ENCODE measurements at regions not wholly inside any gene's neighbourhood (a gene's known extent, or its start where the extent isn't known, plus 50 kb on each side); places are given as distances from the start of the nearest gene placed in this dataset.

- H3K4me3 ChIP-seq, result no peak overlapping the region
- H3K4me1 ChIP-seq, result no peaks in the 10 kb centered on the region
- no peaks in the 10 kb centered on the region for H3K36me3 ChIP-seq
- no peaks in the 10 kb centered on the region for H3K9me3 ChIP-seq
- TF ChIP-seq CTCF (IDR thresholded peaks at IDR 0.05), result no peak
- no peak overlapping the region for H3K27ac ChIP-seq
- no peaks in the 10 kb centered on the region for H3K27me3 ChIP-seq
- DNase-seq (ENCODE audit: low spot score), result no peak
Measured at GRCh38 chr5:167472566-167473108, 818.8 kb upstream of the WWC1 start.

GRCh38 chr5:167478188-167478587 is 813.3 kb upstream of the WWC1 start:
- Histone ChIP-seq H3K4me1 (no peaks in the 10 kb centered on the region), H3K27ac (no peak overlapping the region), H3K27me3 (no peaks in the 10 kb centered on the region), H3K36me3 (no peaks in the 10 kb centered on the region), H3K9me3 (no peaks in the 10 kb centered on the region), H3K4me3 (no peak overlapping the region)
- no peak for TF ChIP-seq CTCF (IDR thresholded peaks at IDR 0.05)
- no peak for DNase-seq (ENCODE audit: low spot score)

- Histone ChIP-seq H3K9me3 (no peaks in the 10 kb centered on the region), H3K4me1 (no peaks in the 10 kb centered on the region), H3K27ac (no peak overlapping the region), H3K27me3 (no peaks in the 10 kb centered on the region), H3K36me3 (no peaks in the 10 kb centered on the region), H3K4me3 (no peak overlapping the region)
- DNase-seq (ENCODE audit: low spot score), result no peak
- TF ChIP-seq CTCF (IDR thresholded peaks at IDR 0.05), result no peak
Measured at GRCh38 chr5:167479779-167480178, 811.7 kb upstream of the WWC1 start.

GRCh38 chr5:167481345-167481744 is 810.1 kb upstream of the WWC1 start:
- H3K9me3 ChIP-seq, result no peaks in the 10 kb centered on the region
- H3K27ac ChIP-seq, result no peak overlapping the region
- H3K4me3 ChIP-seq, result no peak overlapping the region
- DNase-seq (ENCODE audit: low spot score), result no peak
- H3K27me3 ChIP-seq, result no peaks in the 10 kb centered on the region
- no peaks in the 10 kb centered on the region for H3K4me1 ChIP-seq
- no peak for TF ChIP-seq CTCF (IDR thresholded peaks at IDR 0.05)
- no peaks in the 10 kb centered on the region for H3K36me3 ChIP-seq

- Histone ChIP-seq H3K4me1 (no peaks in the 10 kb centered on the region), H3K4me3 (no peak overlapping the region), H3K27me3 (no peaks in the 10 kb centered on the region), H3K9me3 (no peaks in the 10 kb centered on the region), H3K27ac (no peak overlapping the region), H3K36me3 (no peaks in the 10 kb centered on the region)
- no peak for DNase-seq (ENCODE audit: low spot score)
- TF ChIP-seq CTCF (IDR thresholded peaks at IDR 0.05), result no peak
Measured at GRCh38 chr5:167482555-167482954, 808.9 kb upstream of the WWC1 start.

- Histone ChIP-seq H3K9me3 (no peaks in the 10 kb centered on the region), H3K4me1 (no peaks in the 10 kb centered on the region), H3K36me3 (no peaks in the 10 kb centered on the region), H3K4me3 (no peak overlapping the region), H3K27me3 (no peaks in the 10 kb centered on the region), H3K27ac (no peak overlapping the region)
- no peak for DNase-seq (ENCODE audit: low spot score)
- TF ChIP-seq CTCF (IDR thresholded peaks at IDR 0.05), result no peak
Measured at GRCh38 chr5:167485061-167485774, 806.2 kb upstream of the WWC1 start.
